Endothelial cell of umbilical vein (primary cell): ENCODE measurements at regions not wholly inside any gene's neighbourhood (a gene's known extent, or its start where the extent isn't known, plus 50 kb on each side); places are given as distances from the start of the nearest gene placed in this dataset.

Experiments
- BruUV-seq: library from RNA; stranded (reverse); fragments of 400-500 nt; replicated peaks from 2 replicates; lab custom pipeline; 2021; lab: Mats Ljungman, UMichigan
- CTCF ChIA-PET: fragments of 300-600, 350-600 bp; sonication (Branson Sonifier 250); formaldehyde crosslinking; loops from one replicate; lab custom pipeline; 2021; ENCODE audit warnings: antibody characterized with exemption, inconsistent platforms; lab: Charles Lee
- POLR2A ChIA-PET: fragments of 300-600, 350-600 bp; sonication (Branson Sonifier 250); formaldehyde crosslinking; loops from one replicate; lab custom pipeline; 2021; ENCODE audit warnings: antibody characterized with exemption, inconsistent platforms; lab: Charles Lee
- DNase-seq: peaks from one replicate; pipeline ENCODE4 v3.0.0-alpha.2; 2011; ENCODE audit warnings: low read depth, low spot score
- FAIRE-seq: peaks from 2 replicates; lab custom pipeline; 2011; peaks lifted over from hg19 to GRCh38; lab: Jason Lieb, UNC
- H2AFZ ChIP-seq: 2 replicates; pipeline ENCODE4 v1.6.0; 2012; ENCODE audit warnings: low read depth, low read length, control low read depth, inconsistent platforms
- H3K27ac ChIP-seq: 2 replicates; pipeline ENCODE4 v1.5.1; 2011; ENCODE audit warnings: low read depth, mild to moderate bottlenecking, control low read depth, low read length, moderate library complexity; ENCODE audit not compliant: insufficient read depth
- H3K27me3 ChIP-seq, 2 experiments: 2 replicates each; pipeline versions ENCODE4 v1.6.0 to v1.6.1; 2011; ENCODE audit warnings: low read length in 2 of 2, mixed read lengths in 1 of 2; ENCODE audit not compliant: control insufficient read depth in 2 of 2, insufficient read depth in 2 of 2
- H3K36me3 ChIP-seq, 2 experiments: 2 replicates in 1 of 2; 3 replicates in 1 of 2; pipeline ENCODE4 v1.5.1; 2011; ENCODE audit warnings: low read length in 2 of 2, mild to moderate bottlenecking in 1 of 2, moderate library complexity in 1 of 2; ENCODE audit not compliant: control insufficient read depth in 2 of 2, insufficient read depth in 2 of 2; ENCODE audit errors: extremely low read depth in 1 of 2
- H3K4me1 ChIP-seq: 3 replicates; pipeline ENCODE4 v1.5.1; 2011; ENCODE audit warnings: mild to moderate bottlenecking, low read length; ENCODE audit not compliant: control insufficient read depth, insufficient read depth; ENCODE audit errors: extremely low read depth
- H3K4me2 ChIP-seq: 2 replicates; pipeline ENCODE4 v1.6.1; 2011; ENCODE audit warnings: low read length, control low read depth, mixed read lengths; ENCODE audit not compliant: insufficient read depth
- H3K4me3 ChIP-seq, 3 experiments: fragments of 200-600 bp in 1 of 3; sonication (generic), shearing (Covaris generic) in 1 of 3; replicated peaks in 1 of 3; 2 replicates each; pipeline ENCODE4 v1.5.1; 2011 to 2016; ENCODE audit warnings: control low read depth in 3 of 3, low read length in 3 of 3, mild to moderate bottlenecking in 2 of 3, inconsistent platforms in 1 of 3, low read depth in 1 of 3, moderate library complexity in 1 of 3; ENCODE audit not compliant: insufficient read depth in 1 of 3
- H3K79me2 ChIP-seq: 2 replicates; pipeline ENCODE4 v1.6.0; 2012; ENCODE audit warnings: low read length, inconsistent platforms; ENCODE audit not compliant: control insufficient read depth, insufficient read depth
- H3K9ac ChIP-seq: replicated peaks from 2 replicates; pipeline ENCODE3; 2011; ENCODE audit warnings: low read length, control low read depth; ENCODE audit not compliant: insufficient read depth; ENCODE audit errors: extremely low read depth
- H3K9me1 ChIP-seq: replicated peaks from 3 replicates; pipeline ENCODE4 v1.6.0; 2011; ENCODE audit warnings: mild to moderate bottlenecking, low read length; ENCODE audit not compliant: control insufficient read depth, insufficient read depth; ENCODE audit errors: extremely low read depth
- H3K9me3 ChIP-seq: replicated peaks from 2 replicates; pipeline ENCODE4 v1.5.1; 2012; ENCODE audit warnings: low read length, inconsistent platforms; ENCODE audit not compliant: control insufficient read depth, insufficient read depth
- H4K20me1 ChIP-seq: replicated peaks from 2 replicates; pipeline ENCODE3; 2011; ENCODE audit warnings: mild to moderate bottlenecking, low read length; ENCODE audit not compliant: control insufficient read depth, insufficient read depth; ENCODE audit errors: extremely low read depth
- CTCF ChIP-seq, 2 donors: IDR thresholded peaks; 1 replicate in 1 of 2; 2 replicates in 1 of 2; pipeline ENCODE4 v1.5.1; 2011; ENCODE audit warnings: low read length in 2 of 2, mild to moderate bottlenecking in 2 of 2, moderate library complexity in 2 of 2, control low read depth in 1 of 2, inconsistent platforms in 1 of 2, low read depth in 1 of 2; ENCODE audit not compliant: insufficient read depth in 1 of 2; ENCODE audit errors: extremely low read depth in 1 of 2
- EZH2 ChIP-seq: IDR thresholded peaks from 2 replicates; pipeline ENCODE4 v1.6.1; 2012; ENCODE audit warnings: borderline replicate concordance, low read depth, mild to moderate bottlenecking, moderate library complexity, low read length, inconsistent platforms; ENCODE audit not compliant: severe bottlenecking
- FOS ChIP-seq: IDR thresholded peaks from 2 replicates; pipeline ENCODE4 v1.6.1; 2011; ENCODE audit warnings: mild to moderate bottlenecking, low read length, moderate library complexity, borderline replicate concordance; ENCODE audit not compliant: insufficient read depth
- GATA2 ChIP-seq: IDR thresholded peaks from 2 replicates; pipeline ENCODE4 v1.7.0; 2011; ENCODE audit warnings: low read depth, mild to moderate bottlenecking, moderate library complexity, mixed read lengths, low read length; ENCODE audit not compliant: insufficient read length, insufficient read depth
- JUN ChIP-seq: IDR thresholded peaks from 2 replicates; pipeline ENCODE4 v1.6.1; 2011; ENCODE audit warnings: borderline replicate concordance, low read depth; ENCODE audit not compliant: insufficient read length, insufficient read depth
- MAX ChIP-seq: IDR thresholded peaks from 2 replicates; pipeline ENCODE4 v1.6.1; 2011; ENCODE audit not compliant: insufficient read depth, insufficient read length
- MYC ChIP-seq: IDR thresholded peaks from one replicate; pipeline ENCODE4 v1.6.1; 2011; ENCODE audit warnings: mild to moderate bottlenecking, low read depth, low read length
- POLR2A ChIP-seq: IDR thresholded peaks from 2 replicates; pipeline ENCODE4 v1.6.1; 2012; ENCODE audit warnings: low read depth, mild to moderate bottlenecking, control low read depth, low read length
- POLR2AphosphoS5 ChIP-seq: IDR thresholded peaks from 2 replicates; pipeline ENCODE4 v1.6.1; 2012; ENCODE audit warnings: low read depth, mild to moderate bottlenecking, control low read depth, low read length, moderate library complexity; ENCODE audit not compliant: insufficient read depth
- dilution Hi-C: fragments of 300-500 bp; cut with MboI; formaldehyde crosslinking; loops from one replicate; pipeline ENCODE4 v1.15.0; 2019; ENCODE audit warnings: low sequenced_read_pairs; ENCODE audit not compliant: extremely low pct_ligation_motif_present
- intact Hi-C: fragments of 100-400 bp; cut with micrococcal nuclease; formaldehyde crosslinking; loops from one replicate; pipeline ENCODE4 v1.10.0; 2022

GRCh38 chr1:234686035-234686434, 76.1 kb upstream of the IRF2BP2 start:
- no peak for DNase-seq

More at GRCh38 chr1:234686035-234686434, 76.1 kb upstream of the IRF2BP2 start:
- intact Hi-C loops (no loop called here), dilution Hi-C loops (no loop called here)
- no TSS peak for BruUV-seq
- FAIRE-seq: no peak
- Histone ChIP-seq H3K4me3 (no peak overlapping the region), H2AFZ (no peak overlapping the region), H3K9me1 (no peaks in the 10 kb centered on the region), H3K9me3 (no peaks in the 10 kb centered on the region), H3K79me2 (no peaks in the 10 kb centered on the region), H3K4me1 (no peaks in the 10 kb centered on the region), H3K9ac (no peak overlapping the region), H3K27me3 (no peaks in the 10 kb centered on the region), H3K36me3 (no peaks in the 10 kb centered on the region), H3K4me2 (no peak overlapping the region), H4K20me1 (no peaks in the 10 kb centered on the region), H3K27ac (no peak overlapping the region)
- CTCF ChIA-PET: no interaction called here
- POLR2A ChIA-PET: no interaction called here
- TF ChIP-seq POLR2A (no peak), GATA2 (no peak), FOS (no peak), MYC (no peak), EZH2 (no peak), CTCF (IDR thresholded peaks at IDR 0.05; ENCODE audit: extremely low read depth in 1 of 2, insufficient read depth in 1 of 2, low read depth in 1 of 2, low read length in 2 of 2) (no peak), JUN (no peak), MAX (no peak), POLR2AphosphoS5 (no peak)
